ENCODE measurements at regions not wholly inside any gene's neighbourhood (a gene's known extent, or its start where the extent isn't known, plus 50 kb on each side); places are given as distances from the start of the nearest gene placed in this dataset.

GRCh38 chr20:57763235-57763595 is 53.4 kb upstream of the PMEPA1 start:
- no peak for TF ChIP-seq POLR2AphosphoS5 (IDR thresholded peaks at IDR 0.05)
- TF ChIP-seq CTCF (IDR thresholded peaks at IDR 0.05) = no peak
- TF ChIP-seq POLR2A (IDR thresholded peaks at IDR 0.05) = no peak
